GM21423 (cell line): ENCODE measurements at regions not wholly inside any gene's neighbourhood (a gene's known extent, or its start where the extent isn't known, plus 50 kb on each side); places are given as distances from the start of the nearest gene placed in this dataset.

Experiments
- ATAC-seq: cut with Tn5 transposase; IDR thresholded peaks from one replicate; pipeline ENCODE4 v1.9.1; 2021; ENCODE audit warnings: mild to moderate bottlenecking, moderate library complexity; ENCODE audit not compliant: unreplicated experiment

- no peak for ATAC-seq
Measured at GRCh38 chr18:41269294-41269693, 685.7 kb upstream of the PIK3C3 start.

- no peak for ATAC-seq
Measured at GRCh38 chr18:41268271-41268670, 686.8 kb upstream of the PIK3C3 start.

- no peak for ATAC-seq
Measured at GRCh38 chr18:41266616-41267015, 688.4 kb upstream of the PIK3C3 start.

- no peak for ATAC-seq
Measured at GRCh38 chr18:41266204-41266603, 688.8 kb upstream of the PIK3C3 start.

GRCh38 chr18:41265047-41265446 is 690.0 kb upstream of the PIK3C3 start:
- no peak for ATAC-seq

- ATAC-seq, result no peak
Measured at GRCh38 chr18:41263956-41264355, 691.1 kb upstream of the PIK3C3 start.

- ATAC-seq, result no peak
Measured at GRCh38 chr18:41262688-41263087, 692.3 kb upstream of the PIK3C3 start.

GRCh38 chr18:41244591-41245037 is 710.4 kb upstream of the PIK3C3 start:
- ATAC-seq, result no peak

- no peak for ATAC-seq
Measured at GRCh38 chr18:41237317-41237716, 717.7 kb upstream of the PIK3C3 start.

- ATAC-seq, result no peak
Measured at GRCh38 chr18:41231681-41232080, 723.4 kb upstream of the PIK3C3 start.

- ATAC-seq, result no peak
Measured at GRCh38 chr18:41227993-41228392, 727.0 kb upstream of the PIK3C3 start.

GRCh38 chr18:41226911-41227310 is 728.1 kb upstream of the PIK3C3 start:
- no peak for ATAC-seq

- no peak for ATAC-seq
Measured at GRCh38 chr18:41226186-41226585, 728.8 kb upstream of the PIK3C3 start.

- ATAC-seq, result no peak
Measured at GRCh38 chr18:41216341-41217003, 738.6 kb upstream of the PIK3C3 start.

GRCh38 chr18:41207706-41208105 is 747.3 kb upstream of the PIK3C3 start:
- no peak for ATAC-seq

GRCh38 chr18:41206341-41206830 is 748.6 kb upstream of the PIK3C3 start:
- ATAC-seq, result no peak

GRCh38 chr18:41199212-41199611 is 755.8 kb upstream of the PIK3C3 start:
- no peak for ATAC-seq

GRCh38 chr18:41197967-41198366 is 757.1 kb upstream of the PIK3C3 start:
- no peak for ATAC-seq

- ATAC-seq, result no peak
Measured at GRCh38 chr18:41170346-41170745, 784.7 kb upstream of the PIK3C3 start.

GRCh38 chr18:41165625-41166024 is 789.4 kb upstream of the PIK3C3 start:
- no peak for ATAC-seq

GRCh38 chr18:41162781-41163180 is 792.3 kb upstream of the PIK3C3 start:
- no peak for ATAC-seq

- ATAC-seq, result no peak
Measured at GRCh38 chr18:41162191-41162590, 792.8 kb upstream of the PIK3C3 start.
